ENCODE measurements at regions not wholly inside any gene's neighbourhood (a gene's known extent, or its start where the extent isn't known, plus 50 kb on each side); places are given as distances from the start of the nearest gene placed in this dataset.

DNA sequence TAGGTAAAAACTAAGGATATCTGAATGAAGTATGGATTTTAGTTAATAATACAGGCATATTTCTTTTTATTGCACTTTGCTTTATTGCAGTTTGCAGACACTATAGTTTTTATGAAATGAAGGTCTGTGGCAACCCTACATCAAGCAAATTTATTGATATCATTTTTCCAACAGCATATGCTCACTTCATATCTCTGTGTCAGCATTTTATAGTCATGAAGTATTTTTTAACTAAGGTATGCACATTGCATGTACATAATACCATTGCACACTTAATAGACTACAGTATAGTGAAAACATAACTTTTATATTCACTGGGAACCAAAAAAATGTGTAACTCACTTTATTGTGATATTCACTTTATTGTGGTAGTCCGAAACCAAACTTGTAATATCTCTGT lies 236.3 kb downstream of the SUCLA2 start:
- ChIA-PET POLR2A (no interaction called here), CTCF (no interaction called here)
- no peak overlapping the region for H3K4me3 ChIP-seq (ENCODE audit: low read depth, low read length)
- TF ChIP-seq, protein P1, sequence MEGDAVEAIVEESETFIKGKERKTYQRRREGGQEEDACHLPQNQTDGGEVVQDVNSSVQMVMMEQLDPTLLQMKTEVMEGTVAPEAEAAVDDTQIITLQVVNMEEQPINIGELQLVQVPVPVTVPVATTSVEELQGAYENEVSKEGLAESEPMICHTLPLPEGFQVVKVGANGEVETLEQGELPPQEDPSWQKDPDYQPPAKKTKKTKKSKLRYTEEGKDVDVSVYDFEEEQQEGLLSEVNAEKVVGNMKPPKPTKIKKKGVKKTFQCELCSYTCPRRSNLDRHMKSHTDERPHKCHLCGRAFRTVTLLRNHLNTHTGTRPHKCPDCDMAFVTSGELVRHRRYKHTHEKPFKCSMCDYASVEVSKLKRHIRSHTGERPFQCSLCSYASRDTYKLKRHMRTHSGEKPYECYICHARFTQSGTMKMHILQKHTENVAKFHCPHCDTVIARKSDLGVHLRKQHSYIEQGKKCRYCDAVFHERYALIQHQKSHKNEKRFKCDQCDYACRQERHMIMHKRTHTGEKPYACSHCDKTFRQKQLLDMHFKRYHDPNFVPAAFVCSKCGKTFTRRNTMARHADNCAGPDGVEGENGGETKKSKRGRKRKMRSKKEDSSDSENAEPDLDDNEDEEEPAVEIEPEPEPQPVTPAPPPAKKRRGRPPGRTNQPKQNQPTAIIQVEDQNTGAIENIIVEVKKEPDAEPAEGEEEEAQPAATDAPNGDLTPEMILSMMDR (IDR thresholded peaks at IDR 0.05; ENCODE audit: insufficient read depth, low read length, missing control alignments), result no peak
- DNase-seq (ENCODE audit: low read depth, low spot score), result no peak

DNA sequence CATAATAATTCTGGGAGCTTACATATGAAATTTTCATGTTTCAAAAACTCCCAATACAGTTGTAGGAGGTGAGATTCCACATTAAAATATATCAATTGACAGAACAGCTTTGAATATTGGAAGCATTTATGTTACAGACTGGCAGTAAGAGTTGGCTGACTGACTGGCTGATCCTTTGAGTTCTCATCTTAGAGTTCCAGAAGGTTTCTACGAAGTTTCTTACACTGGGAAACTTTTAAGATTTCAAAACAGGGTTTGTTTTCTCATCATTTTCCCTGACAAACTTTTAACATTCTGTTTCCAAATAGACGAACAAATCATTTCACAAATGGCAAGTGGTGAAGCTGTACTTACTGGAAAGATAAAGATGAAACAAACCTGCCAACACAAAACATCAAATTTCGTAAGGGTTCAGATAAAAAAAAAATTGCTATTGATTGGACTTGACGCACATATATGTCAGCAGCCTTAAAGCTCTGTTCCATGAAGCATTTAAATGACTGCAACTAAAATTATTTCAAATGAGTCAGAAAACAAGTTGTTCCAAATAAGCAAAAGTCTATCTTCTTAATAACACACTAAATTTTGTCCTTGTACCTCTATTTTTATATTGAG lies 243.5 kb downstream of the SUCLA2 start:
- DNase-seq (ENCODE audit: low read depth, low spot score), result no peak
- no peak overlapping the region for H3K4me3 ChIP-seq (ENCODE audit: low read depth, low read length)
- TF ChIP-seq, protein P1 (IDR thresholded peaks at IDR 0.05; ENCODE audit: insufficient read depth, low read length, missing control alignments), result no peak
- CTCF ChIA-PET, result no interaction called here
- POLR2A ChIA-PET, result no interaction called here

DNA sequence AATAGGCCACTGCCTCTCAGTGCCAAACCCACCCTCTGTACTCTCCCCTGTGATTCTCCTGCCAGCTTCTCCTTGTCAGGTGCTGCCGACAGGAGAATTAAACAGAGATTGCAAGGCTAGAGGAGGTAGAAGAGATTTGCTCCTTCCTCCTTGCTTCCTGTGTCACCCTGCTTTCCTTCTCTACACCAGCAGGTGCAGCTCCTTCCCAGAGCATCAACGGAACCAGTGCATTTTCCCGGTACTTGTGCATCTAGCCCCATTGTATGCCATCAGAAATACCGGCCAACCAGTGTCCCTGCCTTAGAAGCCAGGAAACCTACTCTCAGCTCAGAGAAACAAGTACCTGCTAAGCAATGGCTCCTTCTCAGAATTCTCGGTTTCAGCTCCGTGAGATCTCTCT lies 253.2 kb downstream of the SUCLA2 start:
- POLR2A ChIA-PET, result no interaction called here
- TF ChIP-seq, protein P1 (IDR thresholded peaks at IDR 0.05; ENCODE audit: insufficient read depth, low read length, missing control alignments), result no peak
- H3K4me3 ChIP-seq (ENCODE audit: low read depth, low read length), result no peak overlapping the region
- CTCF ChIA-PET, result no interaction called here
- DNase-seq (ENCODE audit: low read depth, low spot score), result no peak

DNA sequence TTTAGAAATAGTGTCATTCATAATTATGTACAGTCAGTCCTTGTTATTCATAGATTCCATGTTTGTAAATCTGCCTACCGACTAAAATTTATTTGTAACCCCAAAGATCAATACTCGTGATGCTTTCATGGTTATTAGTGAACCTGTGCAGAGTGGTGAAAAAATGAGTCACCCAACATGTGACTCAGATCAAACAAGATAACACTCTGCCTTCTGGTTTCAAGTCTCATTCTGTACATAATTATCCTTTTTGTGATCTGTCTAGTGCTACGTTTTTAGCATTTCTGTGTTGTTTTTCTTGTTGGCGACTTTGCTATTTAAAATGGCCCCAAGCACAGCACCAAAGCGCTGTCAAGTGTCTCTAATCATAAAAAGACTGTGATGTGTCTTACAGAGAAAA lies 274.7 kb downstream of the SUCLA2 start:
- TF ChIP-seq, protein P1 (IDR thresholded peaks at IDR 0.05; ENCODE audit: insufficient read depth, low read length, missing control alignments), result no peak
- DNase-seq (ENCODE audit: low read depth, low spot score), result no peak
- CTCF ChIA-PET, result no interaction called here
- POLR2A ChIA-PET, result no interaction called here
- no peak overlapping the region for H3K4me3 ChIP-seq (ENCODE audit: low read depth, low read length)

DNA sequence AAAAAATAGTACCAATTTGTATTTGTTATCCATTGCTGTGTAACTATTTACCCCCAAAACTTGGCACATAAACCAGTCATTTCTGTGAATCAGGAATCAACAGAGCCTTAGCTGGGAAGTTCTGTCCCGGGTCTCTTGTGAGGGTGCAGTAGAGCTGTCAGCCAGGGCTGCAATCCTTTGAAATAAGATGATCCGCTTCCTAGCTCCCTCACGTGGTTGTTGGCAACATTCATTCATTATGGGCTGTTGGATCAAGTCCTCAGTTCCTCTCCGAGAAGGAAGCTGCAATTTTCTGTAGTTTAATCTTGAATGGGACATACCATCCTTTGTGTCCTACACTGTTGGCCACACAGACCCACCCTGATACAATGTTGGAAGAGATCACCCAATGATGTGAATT lies 277.2 kb downstream of the SUCLA2 start:
- H3K4me3 ChIP-seq (ENCODE audit: low read depth, low read length), result no peak overlapping the region
- TF ChIP-seq, protein P1 (IDR thresholded peaks at IDR 0.05; ENCODE audit: insufficient read depth, low read length, missing control alignments), result no peak
- CTCF ChIA-PET, result no interaction called here
- POLR2A ChIA-PET, result no interaction called here
- no peak for DNase-seq (ENCODE audit: low read depth, low spot score)

DNA sequence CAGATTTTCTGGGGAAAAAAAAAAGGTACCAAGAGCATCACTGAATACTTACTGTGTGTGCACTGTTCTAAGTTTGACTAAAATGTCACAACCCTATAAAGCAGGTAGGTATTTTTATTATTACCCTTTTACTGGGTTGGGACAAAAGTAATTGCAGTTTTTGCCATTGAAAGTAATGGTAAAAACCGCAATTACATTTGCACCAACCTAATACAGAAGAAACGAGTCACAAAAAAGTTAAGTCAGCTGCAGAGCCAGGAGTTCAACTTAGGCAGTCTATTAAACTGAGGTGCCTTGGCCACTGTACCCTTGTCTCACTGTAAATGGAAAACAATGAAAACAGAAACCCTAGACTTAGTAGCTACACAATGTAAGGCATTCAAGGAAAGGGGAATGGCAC lies 281.9 kb downstream of the SUCLA2 start:
- no peak overlapping the region for H3K4me3 ChIP-seq (ENCODE audit: low read depth, low read length)
- ChIA-PET POLR2A (no interaction called here), CTCF (no interaction called here)
- TF ChIP-seq, protein P1 (IDR thresholded peaks at IDR 0.05; ENCODE audit: insufficient read depth, low read length, missing control alignments), result no peak
- no peak for DNase-seq (ENCODE audit: low read depth, low spot score)

Data from AG04449 (cell line).